T-helper 2 cell (primary cell): ENCODE measurements at regions not wholly inside any gene's neighbourhood (a gene's known extent, or its start where the extent isn't known, plus 50 kb on each side); places are given as distances from the start of the nearest gene placed in this dataset.
A peak's percentile ranks its signal among the peaks of the same experiment; 100 is the strongest.

Source experiments
- DNase-seq, 5 experiments: peaks; one replicate each; pipeline versions ENCODE4 v3.0.0 to v3.0.0-alpha.2; 2012 to 2022

DNA sequence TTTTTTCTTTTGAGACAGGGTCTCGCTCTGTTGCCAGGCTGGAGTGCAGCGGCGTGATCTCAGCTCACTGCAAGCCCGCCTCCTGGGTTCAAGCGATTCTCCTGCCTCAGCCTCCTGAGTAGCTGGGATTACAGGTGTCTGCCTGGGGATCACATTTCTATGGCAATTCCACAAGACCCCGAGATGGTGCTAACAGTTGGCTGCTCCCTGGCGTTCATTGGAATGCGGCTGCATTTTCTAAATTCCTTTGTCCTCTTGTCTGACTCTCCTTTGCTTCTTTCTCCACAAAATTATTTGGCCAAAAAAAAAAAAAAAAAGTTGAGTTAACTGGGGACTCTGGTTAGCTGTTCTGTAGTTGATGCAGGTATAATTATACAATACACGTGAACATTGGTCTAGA is 176.4 kb downstream of the ETS2 start:
- no peak for DNase-seq

DNA sequence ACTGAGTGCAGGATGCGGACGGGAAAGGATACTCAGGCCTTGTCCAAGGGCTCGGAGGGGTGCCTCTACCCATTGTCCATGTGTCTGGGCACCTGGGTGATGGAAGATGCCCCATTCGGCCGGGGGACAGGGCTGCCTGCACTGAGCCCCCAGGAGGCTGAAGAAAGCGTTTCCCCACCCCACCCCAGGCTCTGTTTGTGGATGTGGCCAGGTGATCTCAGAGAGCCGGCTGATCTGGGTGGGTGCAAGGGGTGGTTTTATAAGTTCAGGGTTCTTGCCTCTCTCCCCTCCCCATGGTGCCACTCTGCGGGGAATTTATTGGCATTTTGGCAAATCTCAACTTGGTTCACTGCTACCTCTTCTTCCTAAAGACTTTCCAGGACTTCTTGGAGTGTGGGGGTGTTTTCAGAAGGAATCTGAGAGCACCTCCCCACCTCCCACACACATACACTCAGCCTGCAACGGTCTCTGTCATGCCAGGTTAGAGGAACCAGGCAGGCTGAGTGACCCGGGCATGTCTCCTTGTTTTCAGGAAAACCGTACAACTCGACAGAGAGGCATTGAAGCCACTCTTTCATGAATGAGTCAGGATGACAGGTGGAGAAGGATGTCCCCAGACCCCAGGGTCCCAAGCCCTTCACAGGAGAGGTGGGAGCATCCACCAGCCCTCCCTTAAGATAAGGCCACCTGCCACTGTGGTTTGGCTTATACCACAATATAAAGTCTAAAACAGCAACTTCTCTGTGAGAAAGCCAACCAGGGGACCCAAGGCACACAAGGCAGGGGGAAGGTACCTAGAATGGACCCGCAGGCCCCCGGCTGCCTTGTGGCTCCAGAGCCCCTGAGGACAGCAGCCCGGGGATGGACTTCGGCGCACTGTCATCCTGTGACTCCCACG is 174.9 kb downstream of the ETS2 start:
- DNase-seq: peak in 1 of 5 experiments; percentile 74

DNA sequence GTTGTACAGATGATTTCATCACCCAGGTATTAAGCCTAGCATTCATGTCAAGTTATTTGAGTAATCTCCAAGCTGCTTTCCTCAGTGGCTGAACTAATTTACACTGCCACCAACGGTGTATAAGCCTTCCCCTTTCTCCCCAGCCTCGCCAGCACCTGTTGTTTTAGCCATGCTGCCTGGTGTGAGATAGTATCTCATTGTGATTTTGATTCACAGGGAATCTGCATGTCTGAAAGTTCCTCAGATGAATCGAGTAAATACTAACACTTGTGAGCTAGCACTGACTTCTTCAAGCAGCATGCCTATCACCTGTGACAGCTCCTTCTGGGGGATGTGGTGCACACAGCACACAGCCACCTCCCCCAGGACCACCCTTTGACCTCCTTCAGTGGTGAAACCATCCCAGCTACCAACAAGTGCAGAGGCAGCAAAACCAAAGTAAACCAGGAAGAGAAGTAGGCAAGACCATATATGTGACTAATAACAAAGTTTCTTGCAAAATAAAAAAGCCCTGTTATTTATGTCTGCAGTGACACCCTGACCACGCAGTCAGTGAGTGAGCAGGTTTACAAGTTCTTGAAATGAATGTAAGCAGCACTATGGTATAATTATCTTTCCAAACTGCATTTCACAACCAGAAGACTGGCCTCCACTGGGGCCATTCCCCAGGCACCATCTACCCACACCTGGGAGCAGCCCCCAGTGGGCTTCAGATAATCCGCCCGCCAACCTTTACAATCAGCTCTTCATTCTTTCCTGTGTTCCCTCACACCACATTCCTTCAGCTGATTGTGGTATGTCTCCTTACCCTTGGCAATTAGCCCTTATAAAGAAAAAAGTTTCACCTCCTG is 173.8 kb downstream of the ETS2 start:
- DNase-seq: peak in 1 of 5 experiments; percentile 85

- DNase-seq: peak in 1 of 5 experiments; percentile 37
Observed at GRCh38 chr21:38976900-38977299, 171.2 kb downstream of the ETS2 start.

GRCh38 chr21:38973552-38973951 is 167.8 kb downstream of the ETS2 start:
- DNase-seq: no peak

DNA sequence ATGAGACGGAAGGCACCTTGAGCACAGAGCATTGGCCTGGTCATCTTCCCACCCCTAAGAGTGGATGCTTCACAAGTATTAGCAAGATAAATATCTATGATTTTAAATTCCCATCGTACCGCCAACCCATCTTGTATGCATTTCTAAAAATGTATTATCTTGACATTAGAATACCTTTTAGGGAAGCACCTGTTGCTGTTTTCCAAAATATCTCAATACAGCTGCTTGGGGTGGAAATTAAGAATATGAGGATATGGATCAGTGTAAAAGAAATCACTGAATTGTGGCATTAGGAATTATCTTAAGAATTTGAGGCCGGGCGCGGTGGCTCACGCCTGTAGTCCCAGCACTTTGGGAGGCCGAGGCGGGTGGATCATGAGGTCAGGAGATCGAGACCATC is 166.3 kb downstream of the ETS2 start:
- no peak for DNase-seq

GRCh38 chr21:38970765-38971164 is 165.0 kb downstream of the ETS2 start:
- DNase-seq: no peak

GRCh38 chr21:38968887-38969543 is 163.3 kb downstream of the ETS2 start:
- no peak for DNase-seq

- DNase-seq: no peak
Observed at GRCh38 chr21:38965910-38966504, 160.3 kb downstream of the ETS2 start.

- no peak for DNase-seq
Observed at GRCh38 chr21:38965241-38965640, 159.5 kb downstream of the ETS2 start.

- no peak for DNase-seq
Observed at GRCh38 chr21:38963006-38963405, 157.3 kb downstream of the ETS2 start.

- DNase-seq: no peak
Observed at GRCh38 chr21:38960251-38960650, 154.5 kb downstream of the ETS2 start.

- DNase-seq: no peak
Observed at GRCh38 chr21:38959692-38960061, 153.9 kb downstream of the ETS2 start.

- peak in 1 of 5 experiments; percentile 74 for DNase-seq
Observed at GRCh38 chr21:38958940-38959691, 153.4 kb downstream of the ETS2 start.

- no peak for DNase-seq
Observed at GRCh38 chr21:38958323-38958705, 152.6 kb downstream of the ETS2 start.

GRCh38 chr21:38957575-38958322 is 152.0 kb downstream of the ETS2 start:
- no peak for DNase-seq

DNA sequence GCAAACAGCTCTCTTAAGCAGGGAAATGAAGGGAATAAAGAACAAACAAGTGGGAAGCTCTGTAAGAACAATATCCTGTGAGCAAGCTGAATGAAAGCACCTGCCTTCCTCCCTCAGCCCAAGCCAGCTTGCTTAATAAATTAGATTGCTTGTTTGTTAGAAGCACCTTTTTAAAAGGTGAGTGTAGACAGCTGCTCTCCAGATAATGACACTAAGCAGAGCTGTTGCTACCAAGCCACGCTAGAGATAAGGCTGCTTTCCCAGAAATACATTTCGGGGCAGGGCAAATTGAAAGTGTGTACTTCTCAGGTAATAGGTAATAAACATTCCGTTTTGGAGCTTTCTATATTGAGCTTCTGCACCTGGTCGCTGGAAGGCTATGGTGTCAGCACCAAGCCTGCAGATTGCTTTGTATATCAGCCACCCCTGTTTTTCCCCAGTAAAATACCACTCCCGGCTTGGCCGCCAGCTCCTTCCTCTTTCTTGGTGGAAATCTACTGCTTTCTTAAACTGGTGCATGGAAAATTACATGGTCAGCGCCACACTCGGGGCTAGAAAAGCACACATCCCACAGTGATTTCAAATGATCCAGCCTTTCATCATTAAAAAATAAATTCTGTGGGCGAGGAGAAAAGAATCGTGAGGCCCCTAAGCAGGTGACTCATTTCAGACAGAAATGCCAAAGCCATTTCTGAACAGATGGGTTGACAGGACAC is 151.3 kb downstream of the ETS2 start:
- no peak for DNase-seq

GRCh38 chr21:38956521-38956855 is 150.8 kb downstream of the ETS2 start:
- DNase-seq: no peak

DNA sequence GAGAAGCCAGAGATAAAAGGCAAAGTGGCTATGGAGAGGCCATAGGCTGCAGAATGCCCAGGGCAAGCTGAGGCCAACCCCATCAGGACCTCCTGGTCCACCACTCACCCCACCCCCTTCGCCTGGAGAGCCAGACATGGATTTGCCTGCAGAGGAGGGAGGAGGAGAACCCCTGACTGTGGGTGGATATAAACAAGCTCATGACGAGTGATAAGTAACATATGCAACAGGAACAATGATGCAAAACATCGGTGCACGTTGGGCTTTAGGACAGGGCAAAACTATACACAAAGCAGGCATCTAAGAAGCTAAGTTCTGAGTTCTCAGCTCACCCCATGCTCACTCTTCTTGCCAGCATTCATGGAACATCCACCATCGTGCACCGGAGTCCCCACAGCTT is 150.3 kb downstream of the ETS2 start:
- DNase-seq: no peak

GRCh38 chr21:38955495-38955894 is 149.8 kb downstream of the ETS2 start:
- no peak for DNase-seq

- no peak for DNase-seq
Observed at GRCh38 chr21:38954588-38955004, 148.9 kb downstream of the ETS2 start.
